Lower lobe of right lung (tissue), 2 donors: ENCODE measurements at regions not wholly inside any gene's neighbourhood (a gene's known extent, or its start where the extent isn't known, plus 50 kb on each side); places are given as distances from the start of the nearest gene placed in this dataset.

Experiments
- ATAC-seq, 2 donors: fragments of 200-7000 bp; cut with Tn5 transposase; one replicate each; pipeline ENCODE4 v1.9.1; 2020 to 2022; ENCODE audit warnings: mild to moderate bottlenecking in 2 of 2, moderate library complexity in 2 of 2
- DNase-seq: peaks from one replicate; pipeline ENCODE4 v3.0.0-alpha.2; 2020
- H3K27ac ChIP-seq: fragments of 200-600 bp; one replicate; pipeline ENCODE4 v1.8.0; 2022
- H3K27me3 ChIP-seq: fragments of 200-600 bp; one replicate; pipeline ENCODE4 v1.8.0; 2022; ENCODE audit warnings: low read depth
- H3K36me3 ChIP-seq: fragments of 200-600 bp; one replicate; pipeline ENCODE4 v1.8.0; 2022; ENCODE audit warnings: mild to moderate bottlenecking
- H3K4me1 ChIP-seq: fragments of 200-600 bp; one replicate; pipeline ENCODE4 v1.8.0; 2022
- H3K4me3 ChIP-seq: fragments of 200-600 bp; one replicate; pipeline ENCODE4 v1.8.0; 2022; ENCODE audit warnings: mild to moderate bottlenecking
- H3K9me3 ChIP-seq: fragments of 200-600 bp; one replicate; pipeline ENCODE4 v1.8.0; 2022
- intact Hi-C: fragments of 100-400 bp; cut with DNase I; formaldehyde crosslinking; loops from one replicate; pipeline ENCODE4 v1.11.0; 2022
- TF ChIP-seq, protein P1 (sequence below): fragments of 200-600 bp; IDR thresholded peaks from one replicate; pipeline ENCODE4 v1.8.0; 2022; ENCODE audit warnings: antibody characterized with exemption, mild to moderate bottlenecking
- donor health status: DM: no; HTN: yes; CAD: no; lungs with severe emphysema.

DNA sequence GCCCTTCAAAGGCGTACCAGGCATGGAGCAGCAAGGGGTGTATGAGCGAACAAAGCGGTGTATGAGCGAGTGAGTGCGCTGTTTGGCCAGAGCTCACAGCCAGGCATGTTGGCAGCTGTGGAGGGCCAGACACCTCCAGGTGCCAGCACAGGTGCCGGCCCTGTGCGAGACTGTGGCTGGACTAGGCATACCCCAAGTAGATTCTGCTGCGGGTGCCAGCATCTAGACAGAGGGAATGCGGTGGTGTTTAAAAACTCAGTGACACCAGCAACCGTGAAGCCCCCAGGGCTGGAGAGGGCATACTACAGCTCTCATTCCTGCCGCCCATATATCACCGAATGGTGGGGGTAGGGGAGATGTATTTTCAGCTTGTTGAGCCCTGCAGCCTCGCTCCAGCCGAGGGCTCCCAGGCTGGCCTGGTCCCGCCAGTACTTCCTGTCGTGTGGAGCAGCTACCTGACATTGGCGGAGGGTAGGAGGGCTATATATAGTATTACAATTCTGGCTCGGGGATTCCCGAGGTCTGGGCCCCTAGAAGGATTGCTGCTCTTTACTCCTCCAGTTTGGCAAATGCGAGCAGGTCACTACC is 1829.6 kb upstream of the NUDT12 start:
- DNase-seq (peak; percentile 32), ATAC-seq (peak in 1 of 2 donors; percentile 13)
- no peak overlapping the region for H3K27ac ChIP-seq
- TF ChIP-seq, protein P1, sequence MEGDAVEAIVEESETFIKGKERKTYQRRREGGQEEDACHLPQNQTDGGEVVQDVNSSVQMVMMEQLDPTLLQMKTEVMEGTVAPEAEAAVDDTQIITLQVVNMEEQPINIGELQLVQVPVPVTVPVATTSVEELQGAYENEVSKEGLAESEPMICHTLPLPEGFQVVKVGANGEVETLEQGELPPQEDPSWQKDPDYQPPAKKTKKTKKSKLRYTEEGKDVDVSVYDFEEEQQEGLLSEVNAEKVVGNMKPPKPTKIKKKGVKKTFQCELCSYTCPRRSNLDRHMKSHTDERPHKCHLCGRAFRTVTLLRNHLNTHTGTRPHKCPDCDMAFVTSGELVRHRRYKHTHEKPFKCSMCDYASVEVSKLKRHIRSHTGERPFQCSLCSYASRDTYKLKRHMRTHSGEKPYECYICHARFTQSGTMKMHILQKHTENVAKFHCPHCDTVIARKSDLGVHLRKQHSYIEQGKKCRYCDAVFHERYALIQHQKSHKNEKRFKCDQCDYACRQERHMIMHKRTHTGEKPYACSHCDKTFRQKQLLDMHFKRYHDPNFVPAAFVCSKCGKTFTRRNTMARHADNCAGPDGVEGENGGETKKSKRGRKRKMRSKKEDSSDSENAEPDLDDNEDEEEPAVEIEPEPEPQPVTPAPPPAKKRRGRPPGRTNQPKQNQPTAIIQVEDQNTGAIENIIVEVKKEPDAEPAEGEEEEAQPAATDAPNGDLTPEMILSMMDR: no peak
- no peaks in the 10 kb centered on the region for H3K27me3 ChIP-seq
- H3K4me3 ChIP-seq: no peak overlapping the region
- H3K36me3 ChIP-seq: no peaks in the 10 kb centered on the region
- no peaks in the 10 kb centered on the region for H3K4me1 ChIP-seq
- intact Hi-C loops: no loop called here
- no peaks in the 10 kb centered on the region for H3K9me3 ChIP-seq

DNA sequence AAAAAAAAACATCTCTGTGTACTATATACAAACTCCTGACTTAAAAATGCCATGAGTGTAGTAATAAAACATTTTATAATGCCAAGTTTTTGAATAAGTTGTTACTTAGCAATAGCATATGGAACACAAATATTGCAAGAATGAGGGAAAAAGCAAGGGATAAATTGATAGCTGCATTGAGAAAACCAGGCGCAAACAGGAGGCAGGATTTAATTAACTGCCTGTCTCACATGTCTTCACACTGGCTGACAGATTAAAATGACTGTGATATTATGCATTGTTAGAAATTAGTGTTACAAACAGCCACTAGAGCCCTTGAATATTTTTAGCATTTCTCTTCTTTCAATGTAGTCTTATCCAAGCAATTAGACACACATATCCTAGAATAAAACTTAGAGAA is 1817.5 kb upstream of the NUDT12 start:
- DNase-seq: no peak
- TF ChIP-seq, protein P1: no peak
- no peak for ATAC-seq
- no peaks in the 10 kb centered on the region for H3K4me1 ChIP-seq
- no peaks in the 10 kb centered on the region for H3K9me3 ChIP-seq
- H3K4me3 ChIP-seq: no peak overlapping the region
- no peaks in the 10 kb centered on the region for H3K36me3 ChIP-seq
- intact Hi-C loops: no loop called here
- H3K27me3 ChIP-seq: no peaks in the 10 kb centered on the region
- no peak overlapping the region for H3K27ac ChIP-seq

DNA sequence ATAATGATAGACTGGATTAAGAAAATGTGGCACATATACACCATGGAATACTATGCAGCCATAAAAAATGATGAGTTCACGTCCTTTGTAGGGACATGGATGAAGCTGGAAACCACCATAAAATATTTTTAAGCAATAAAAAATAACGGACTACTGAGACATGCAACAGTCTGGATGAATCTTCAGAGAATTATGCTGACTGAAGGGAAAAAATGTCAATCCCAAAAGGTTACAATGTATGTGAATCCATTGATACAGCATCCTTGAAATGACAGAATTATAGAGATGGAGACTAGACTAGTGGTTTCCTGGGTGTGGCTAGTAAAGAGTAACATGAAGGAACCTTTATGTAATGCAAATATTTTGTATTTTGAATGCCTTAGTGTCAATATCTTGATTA is 1808.6 kb upstream of the NUDT12 start:
- no peak overlapping the region for H3K27ac ChIP-seq

DNA sequence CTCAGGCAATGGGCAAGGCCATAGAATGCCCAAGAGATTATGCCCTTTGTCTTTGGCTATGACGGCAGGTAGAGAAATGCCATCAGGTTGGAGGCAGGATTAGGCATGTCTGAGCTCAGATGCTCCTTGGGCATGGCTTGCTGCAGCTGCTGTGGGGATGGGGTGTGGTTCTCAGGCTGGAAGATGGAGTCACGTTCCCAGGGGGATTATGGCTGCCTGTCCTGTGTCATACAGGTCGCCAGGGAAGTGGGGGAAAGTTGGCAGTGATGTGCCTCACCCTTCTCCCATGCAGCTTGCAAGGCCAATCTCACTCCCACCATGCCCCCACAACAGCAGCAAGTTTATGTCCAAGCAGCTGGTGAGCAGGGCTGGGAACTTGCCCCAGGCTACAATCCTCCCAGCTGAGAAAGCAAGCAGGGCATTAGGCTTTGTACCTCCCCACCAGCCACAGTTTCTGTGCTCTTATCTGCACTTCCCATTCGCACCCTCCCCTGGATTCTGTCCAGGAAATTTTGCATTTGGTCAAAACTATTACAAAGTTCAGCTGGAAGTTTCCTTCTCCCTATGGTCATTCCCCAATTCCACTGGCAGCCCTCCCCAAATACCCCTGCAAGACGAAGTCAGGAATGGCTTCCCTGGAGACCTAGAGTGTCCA is 1788.0 kb upstream of the NUDT12 start:
- H3K27ac ChIP-seq: no peak overlapping the region
- TF ChIP-seq, protein P1: no peak
- no peak overlapping the region for H3K4me3 ChIP-seq
- H3K36me3 ChIP-seq: no peaks in the 10 kb centered on the region
- H3K27me3 ChIP-seq: no peaks in the 10 kb centered on the region
- no peak for DNase-seq
- no peaks in the 10 kb centered on the region for H3K4me1 ChIP-seq
- peak in 1 of 2 donors; percentile 9 for ATAC-seq
- no peaks in the 10 kb centered on the region for H3K9me3 ChIP-seq
- intact Hi-C loops: no loop called here

More for the DNA sequence above, 1808.6 kb upstream of the NUDT12 start:
- intact Hi-C loops: no loop called here
- Histone ChIP-seq H3K9me3 (no peaks in the 10 kb centered on the region), H3K4me3 (no peak overlapping the region), H3K4me1 (no peaks in the 10 kb centered on the region), H3K27me3 (no peaks in the 10 kb centered on the region), H3K36me3 (no peaks in the 10 kb centered on the region)
- ATAC-seq (no peak), DNase-seq (no peak)
- TF ChIP-seq, protein P1: no peak

DNA sequence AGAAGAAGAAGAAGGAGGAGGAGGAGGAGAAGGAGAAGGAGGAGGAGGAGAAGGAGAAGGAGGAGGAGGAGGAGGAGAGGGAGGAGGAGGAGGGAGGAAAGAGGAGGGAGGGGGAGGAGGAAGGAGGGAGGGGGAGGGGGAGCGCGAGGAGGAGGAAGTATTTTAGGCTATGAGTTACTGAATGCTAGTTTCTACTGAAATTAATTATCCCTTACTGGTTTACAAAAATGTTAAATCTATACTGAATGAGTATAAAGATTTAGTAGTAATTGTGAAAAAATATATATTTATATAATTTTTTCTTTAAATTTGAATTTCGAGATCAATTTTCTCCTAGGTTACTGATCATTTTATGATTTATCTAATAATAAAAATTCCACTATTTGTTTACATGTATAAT is 1769.0 kb upstream of the NUDT12 start:
- intact Hi-C loops: no loop called here
- TF ChIP-seq, protein P1: no peak
- H3K27me3 ChIP-seq: no peaks in the 10 kb centered on the region

More for the DNA sequence above, 1769.0 kb upstream of the NUDT12 start:
- H3K36me3 ChIP-seq: no peaks in the 10 kb centered on the region
- no peak for DNase-seq
- H3K9me3 ChIP-seq: no peaks in the 10 kb centered on the region
- no peak overlapping the region for H3K4me3 ChIP-seq
- no peaks in the 10 kb centered on the region for H3K4me1 ChIP-seq
- no peak for ATAC-seq
- H3K27ac ChIP-seq: no peak overlapping the region
